ENCODE measurements at regions not wholly inside any gene's neighbourhood (a gene's known extent, or its start where the extent isn't known, plus 50 kb on each side); places are given as distances from the start of the nearest gene placed in this dataset.

DNA sequence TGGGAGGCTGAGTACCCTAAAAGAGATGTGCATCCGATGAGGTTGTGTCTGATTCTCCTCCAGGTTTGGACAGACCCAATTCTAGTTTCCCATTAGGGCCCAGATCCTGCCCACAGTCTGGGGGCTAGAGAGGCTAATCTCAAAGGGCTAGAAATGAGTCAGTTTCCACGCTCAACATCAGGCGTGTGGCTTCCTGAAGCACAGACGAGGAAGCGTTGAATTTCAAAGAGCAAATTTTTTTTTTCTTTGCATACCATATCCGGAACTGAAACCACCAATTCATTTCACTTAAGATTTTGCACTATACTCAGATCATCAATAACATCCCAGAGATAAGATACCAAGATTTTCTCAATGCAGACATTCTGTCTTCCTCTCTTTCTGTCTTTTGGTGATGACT is 173.8 kb upstream of the BCL6 start:
- H3K27ac ChIP-seq, result no peak overlapping the region
- TF ChIP-seq, protein P1, sequence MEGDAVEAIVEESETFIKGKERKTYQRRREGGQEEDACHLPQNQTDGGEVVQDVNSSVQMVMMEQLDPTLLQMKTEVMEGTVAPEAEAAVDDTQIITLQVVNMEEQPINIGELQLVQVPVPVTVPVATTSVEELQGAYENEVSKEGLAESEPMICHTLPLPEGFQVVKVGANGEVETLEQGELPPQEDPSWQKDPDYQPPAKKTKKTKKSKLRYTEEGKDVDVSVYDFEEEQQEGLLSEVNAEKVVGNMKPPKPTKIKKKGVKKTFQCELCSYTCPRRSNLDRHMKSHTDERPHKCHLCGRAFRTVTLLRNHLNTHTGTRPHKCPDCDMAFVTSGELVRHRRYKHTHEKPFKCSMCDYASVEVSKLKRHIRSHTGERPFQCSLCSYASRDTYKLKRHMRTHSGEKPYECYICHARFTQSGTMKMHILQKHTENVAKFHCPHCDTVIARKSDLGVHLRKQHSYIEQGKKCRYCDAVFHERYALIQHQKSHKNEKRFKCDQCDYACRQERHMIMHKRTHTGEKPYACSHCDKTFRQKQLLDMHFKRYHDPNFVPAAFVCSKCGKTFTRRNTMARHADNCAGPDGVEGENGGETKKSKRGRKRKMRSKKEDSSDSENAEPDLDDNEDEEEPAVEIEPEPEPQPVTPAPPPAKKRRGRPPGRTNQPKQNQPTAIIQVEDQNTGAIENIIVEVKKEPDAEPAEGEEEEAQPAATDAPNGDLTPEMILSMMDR (conservative IDR thresholded peaks at IDR 0.05), result no peak
- no peak for TF ChIP-seq ZFX (IDR thresholded peaks at IDR 0.05)

DNA sequence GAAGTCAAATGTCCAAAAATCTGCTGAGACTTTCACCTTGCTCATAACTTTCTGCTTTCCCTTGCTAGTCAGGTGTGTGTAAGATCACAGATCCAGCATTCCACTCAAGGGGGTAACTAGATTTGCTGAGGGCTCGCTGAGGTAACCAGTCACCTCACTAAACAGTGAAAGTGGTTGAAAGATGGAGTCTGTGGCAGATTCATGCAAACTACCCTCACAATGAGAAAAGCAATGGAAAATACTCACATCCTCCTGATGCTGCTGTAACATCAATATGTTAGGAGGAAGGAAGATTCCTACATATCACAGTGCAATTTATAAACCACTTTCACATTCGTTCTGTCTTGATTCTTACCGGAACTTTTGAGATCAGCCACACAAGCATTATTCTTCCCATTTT is 174.3 kb upstream of the BCL6 start:
- no peak overlapping the region for H3K27ac ChIP-seq

DNA sequence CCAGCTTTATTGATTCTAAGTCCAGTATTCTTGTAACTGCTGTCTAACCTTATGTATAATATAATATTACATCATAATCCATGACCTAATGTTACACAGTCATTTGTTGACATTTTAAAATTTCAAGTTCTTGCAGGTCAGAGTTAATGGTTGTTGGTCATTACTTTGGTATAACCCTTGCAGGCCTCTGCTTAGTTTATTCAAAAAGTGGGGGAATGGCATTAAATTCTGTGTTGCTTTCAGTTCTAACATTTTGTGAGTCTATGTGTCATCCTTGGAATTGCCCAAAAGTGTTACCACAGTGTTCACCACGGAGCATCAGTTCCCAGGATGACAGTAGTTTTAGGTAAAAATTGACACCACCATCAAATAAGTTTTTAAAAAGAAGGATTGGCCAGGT is 174.8 kb upstream of the BCL6 start:
- no peak for TF ChIP-seq ZFX (IDR thresholded peaks at IDR 0.05)
- TF ChIP-seq, protein P1 (conservative IDR thresholded peaks at IDR 0.05), result no peak
- no peak overlapping the region for H3K27ac ChIP-seq

More for the DNA sequence above, 174.3 kb upstream of the BCL6 start:
- TF ChIP-seq ZFX (IDR thresholded peaks at IDR 0.05), result no peak
- TF ChIP-seq, protein P1 (conservative IDR thresholded peaks at IDR 0.05), result no peak

DNA sequence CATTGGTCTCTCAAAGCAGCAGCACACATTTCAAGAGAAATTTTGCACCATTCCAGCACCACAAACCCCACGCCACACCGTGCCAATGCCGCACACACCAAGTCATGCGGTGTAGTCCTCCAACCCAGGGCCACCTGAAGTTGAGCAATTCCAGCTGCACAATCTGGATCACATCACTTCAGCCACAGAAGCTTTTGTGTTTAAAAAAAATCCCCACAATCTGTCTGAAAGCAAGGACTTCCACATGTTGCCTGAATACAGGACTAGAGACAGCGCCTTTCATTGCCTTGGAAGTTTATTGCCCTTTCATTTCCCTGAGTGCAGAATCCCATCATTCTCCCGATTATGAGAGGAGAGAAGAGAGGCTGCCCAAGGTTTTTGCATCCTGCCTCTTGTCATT is 175.6 kb upstream of the BCL6 start:
- no peak overlapping the region for H3K27ac ChIP-seq
- TF ChIP-seq, protein P1 (conservative IDR thresholded peaks at IDR 0.05), result no peak
- no peak for TF ChIP-seq ZFX (IDR thresholded peaks at IDR 0.05)

DNA sequence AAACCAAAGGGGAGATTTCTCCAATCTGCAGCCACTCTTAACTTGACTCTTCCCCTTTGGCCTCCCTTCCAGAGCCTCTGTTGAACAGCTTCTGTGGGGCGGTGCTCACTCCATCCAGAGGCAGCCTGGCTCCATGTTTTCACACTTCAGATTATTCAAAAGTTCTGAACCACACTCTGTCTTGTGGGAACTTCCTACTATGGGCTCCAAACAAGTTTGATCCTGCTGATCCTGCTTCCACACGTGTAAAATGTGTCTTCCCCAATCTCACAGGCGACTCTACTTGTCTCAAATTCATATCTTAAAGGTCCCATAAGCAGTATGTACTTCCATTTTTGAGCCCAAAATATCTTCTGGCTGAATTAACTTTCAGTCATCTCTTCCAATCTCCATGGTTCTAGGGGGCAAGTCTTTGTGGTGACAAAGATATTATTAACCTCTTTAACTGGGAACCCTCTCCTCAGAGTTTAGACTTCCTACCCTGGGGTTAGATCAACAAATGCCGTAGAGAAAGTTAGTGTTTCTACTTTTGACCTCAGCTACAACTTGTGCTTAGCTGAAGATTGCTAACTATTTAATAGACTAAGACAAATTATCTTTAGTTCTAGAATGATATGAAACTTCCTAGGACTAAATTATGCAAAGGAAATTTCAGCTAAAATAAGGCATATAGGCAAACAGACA is 176.3 kb upstream of the BCL6 start:
- TF ChIP-seq, protein P1 (conservative IDR thresholded peaks at IDR 0.05), result no peak
- TF ChIP-seq ZFX (IDR thresholded peaks at IDR 0.05), result no peak
- no peak overlapping the region for H3K27ac ChIP-seq

DNA sequence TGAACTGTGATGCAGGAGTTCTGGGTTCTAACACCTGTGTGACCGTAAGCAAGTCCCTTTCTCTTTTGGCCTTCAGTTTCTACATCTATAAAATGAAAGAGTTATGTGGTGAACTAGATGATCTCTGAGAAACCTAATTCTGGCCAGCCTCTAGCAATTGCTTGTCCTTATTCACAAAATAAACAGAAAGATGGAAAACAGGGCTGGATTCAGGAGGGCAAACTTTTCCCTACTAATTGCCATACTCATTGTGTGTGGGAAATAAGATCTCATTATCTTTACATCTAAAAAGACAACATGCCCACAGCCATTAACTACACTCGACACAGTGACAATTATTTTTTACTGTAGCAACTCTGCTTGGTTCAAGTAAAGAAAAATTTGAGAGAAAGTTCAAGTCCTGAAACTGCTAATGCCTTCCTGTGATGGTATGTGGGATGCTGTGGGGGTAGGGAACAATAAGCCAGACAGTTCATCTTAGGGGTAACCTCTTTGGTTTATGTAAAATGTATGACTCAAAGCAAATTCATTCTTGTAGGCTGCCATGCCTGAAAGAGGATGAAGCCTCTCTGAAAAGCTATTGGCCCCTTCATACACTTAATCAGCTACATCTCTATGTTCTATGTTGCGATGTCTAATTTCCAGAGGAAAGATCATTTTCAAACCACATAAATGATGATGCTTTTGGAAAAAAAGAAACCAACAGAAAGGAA is 177.6 kb upstream of the BCL6 start:
- TF ChIP-seq ZFX (IDR thresholded peaks at IDR 0.05), result no peak
- TF ChIP-seq, protein P1 (conservative IDR thresholded peaks at IDR 0.05), result no peak
- H3K27ac ChIP-seq, result no peak overlapping the region

DNA sequence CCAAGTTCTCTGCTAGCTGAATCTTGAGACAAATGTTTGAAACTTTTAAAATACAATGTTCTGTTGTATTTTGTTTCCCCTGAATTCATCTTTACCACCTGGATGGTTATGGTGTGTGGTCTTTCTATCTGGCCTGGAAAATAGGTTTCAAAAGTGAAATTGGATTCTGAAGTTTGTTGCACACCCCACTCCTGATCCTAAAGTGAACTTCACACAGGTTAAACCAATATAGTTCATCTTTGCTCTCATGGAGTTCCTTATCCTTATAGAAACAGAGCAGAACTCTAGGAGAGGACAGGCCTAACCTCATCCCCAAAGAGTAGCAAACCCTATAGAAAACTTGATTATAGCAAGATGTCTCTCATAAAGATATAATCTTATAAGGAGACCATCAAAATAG is 179.4 kb upstream of the BCL6 start:
- H3K27ac ChIP-seq, result no peak overlapping the region
- TF ChIP-seq, protein P1 (conservative IDR thresholded peaks at IDR 0.05), result no peak
- no peak for TF ChIP-seq ZFX (IDR thresholded peaks at IDR 0.05)
